ENCODE measurements at regions not wholly inside any gene's neighbourhood (a gene's known extent, or its start where the extent isn't known, plus 50 kb on each side); places are given as distances from the start of the nearest gene placed in this dataset.
"Not testable (repeated sequence)": the region's sequence is repeated elsewhere in the genome, so short reads cannot be mapped to it uniquely, and the experiment has no call there.

DNA sequence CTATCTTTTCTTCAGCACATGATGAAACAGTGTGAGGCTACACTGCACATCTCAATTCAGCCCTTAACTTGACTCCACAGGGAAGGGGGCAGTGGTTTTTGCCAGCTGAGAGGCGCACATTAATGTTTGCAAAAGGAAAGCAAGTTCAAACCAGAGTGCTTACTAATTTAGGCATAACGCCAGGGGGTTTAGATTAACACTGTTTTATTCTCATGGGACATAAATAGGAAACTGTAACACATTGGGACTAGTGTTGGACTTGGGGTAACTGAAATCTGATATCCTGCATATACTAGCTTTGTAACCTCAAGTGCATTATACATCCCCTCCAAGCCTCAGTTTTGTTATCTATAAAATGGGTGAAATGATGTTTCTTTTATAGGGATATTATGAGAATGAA, 821.2 kb upstream of the ID2 start:
- no peak for DNase-seq

DNA sequence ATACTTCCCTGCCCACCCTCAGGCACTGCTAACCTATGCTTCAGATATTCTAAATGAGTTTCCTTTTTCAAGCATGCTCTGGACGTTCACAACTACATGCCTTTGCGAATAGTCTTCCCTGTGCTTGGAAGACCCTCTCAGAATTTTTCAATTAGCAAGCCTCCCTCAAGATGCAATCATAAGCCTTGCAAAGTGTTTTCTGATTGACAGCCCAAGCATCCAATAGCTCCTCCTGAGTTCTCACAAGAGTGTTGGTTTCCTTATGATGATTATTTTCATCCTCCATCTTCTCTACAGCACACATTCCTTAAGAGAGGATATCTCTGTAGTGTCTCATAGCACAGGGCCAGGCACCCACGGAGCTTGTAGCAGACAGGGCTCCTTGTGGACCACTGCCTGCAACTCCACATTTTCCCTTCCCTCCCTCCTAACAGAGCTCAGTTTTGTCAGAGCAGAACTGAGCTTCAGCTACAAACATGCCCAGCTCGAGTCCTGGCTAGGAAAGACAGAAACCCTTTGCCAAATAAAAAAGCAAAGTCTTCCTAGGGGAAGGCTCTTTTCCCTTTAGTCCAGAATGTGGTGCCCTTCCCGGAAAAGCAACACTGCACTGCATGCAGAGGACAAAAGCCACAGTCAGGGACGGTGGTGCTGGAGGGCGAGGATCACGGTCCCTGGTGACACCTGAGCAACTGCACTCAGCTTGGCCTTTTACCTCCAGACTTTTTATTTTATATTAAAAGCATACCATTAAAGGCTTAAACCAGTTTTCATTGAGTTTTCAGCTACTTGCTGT, 819.8 kb upstream of the ID2 start:
- no peak for DNase-seq

DNA sequence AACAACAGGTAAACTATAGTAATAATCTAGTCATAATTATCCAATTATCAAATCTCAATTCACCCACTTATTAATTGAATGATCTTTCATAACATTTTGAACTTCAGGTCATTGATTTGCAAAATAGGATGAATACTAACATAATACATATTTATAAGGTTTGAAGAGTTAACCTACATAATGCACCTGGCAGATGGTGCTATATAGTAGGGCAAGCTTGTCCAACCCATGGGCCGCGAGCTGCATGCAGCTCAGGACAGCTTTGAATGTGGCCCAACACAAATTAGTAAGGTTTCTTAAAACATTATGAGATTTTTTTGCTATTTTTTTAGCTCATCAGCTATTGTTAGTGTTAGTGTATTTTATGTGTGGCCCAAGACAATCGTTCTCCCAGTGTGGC, 815.8 kb upstream of the ID2 start:
- no peak for DNase-seq

DNA sequence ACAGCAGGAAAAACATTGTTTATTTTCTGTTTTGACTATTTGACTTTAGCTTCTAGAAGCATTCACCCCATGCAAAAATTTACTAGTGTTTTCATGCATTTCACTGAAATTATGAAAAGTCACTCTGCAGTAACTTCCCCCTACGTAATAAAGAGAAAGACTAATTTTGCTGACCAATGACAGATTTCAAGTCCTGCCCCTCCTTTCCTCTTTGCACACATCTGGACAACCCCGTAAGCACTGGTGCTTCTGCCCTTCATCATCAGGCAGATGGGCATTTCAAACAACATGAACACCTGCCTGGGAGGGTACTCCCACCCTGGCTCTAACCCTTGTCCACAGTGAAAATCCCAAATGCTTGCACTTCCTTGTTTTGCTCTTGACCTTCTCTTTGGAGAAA, 815.0 kb upstream of the ID2 start:
- DNase-seq: peak in 3 of 4 experiments; percentile 24 to 46 (median 24)

DNA sequence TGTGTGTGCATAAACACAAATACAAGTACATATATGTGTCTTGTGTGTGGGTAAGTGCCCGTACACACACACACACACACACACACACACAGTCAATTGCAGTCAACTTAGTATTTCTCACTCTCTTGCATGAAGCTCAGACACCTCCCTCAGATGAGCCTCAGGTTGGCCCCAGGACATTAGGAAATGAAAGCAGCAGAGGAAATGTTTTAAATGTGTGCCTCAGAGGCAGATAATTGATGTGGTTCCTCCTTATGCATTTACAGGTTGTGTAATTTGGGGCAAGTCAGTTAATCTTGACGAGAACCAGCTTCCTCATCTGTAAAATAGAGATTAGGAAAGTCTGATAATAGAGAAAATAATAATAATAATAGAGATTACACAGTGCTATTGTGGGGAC, 814.0 kb upstream of the ID2 start:
- DNase-seq: peak; percentile 42 to 72 (median 57)

DNA sequence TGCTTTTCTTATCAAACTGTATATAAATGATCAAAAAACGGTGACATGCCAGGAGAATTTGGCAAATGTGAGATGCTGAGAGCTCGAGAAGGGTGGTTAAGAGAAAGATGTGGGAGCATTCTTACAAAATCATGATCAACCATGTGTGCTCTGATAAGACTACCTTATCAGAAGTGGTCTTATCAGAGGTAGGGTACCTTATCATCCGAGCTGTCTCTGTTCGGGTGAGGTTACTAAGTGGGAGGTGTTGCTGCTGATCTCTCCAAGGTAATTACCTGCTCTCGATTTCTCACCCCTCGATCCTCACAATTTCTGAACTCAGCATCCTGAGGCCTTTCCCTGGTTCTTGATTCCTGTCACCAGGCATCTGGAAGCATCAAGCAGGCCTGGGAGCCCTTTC, 813.0 kb upstream of the ID2 start:
- no peak for DNase-seq

DNA sequence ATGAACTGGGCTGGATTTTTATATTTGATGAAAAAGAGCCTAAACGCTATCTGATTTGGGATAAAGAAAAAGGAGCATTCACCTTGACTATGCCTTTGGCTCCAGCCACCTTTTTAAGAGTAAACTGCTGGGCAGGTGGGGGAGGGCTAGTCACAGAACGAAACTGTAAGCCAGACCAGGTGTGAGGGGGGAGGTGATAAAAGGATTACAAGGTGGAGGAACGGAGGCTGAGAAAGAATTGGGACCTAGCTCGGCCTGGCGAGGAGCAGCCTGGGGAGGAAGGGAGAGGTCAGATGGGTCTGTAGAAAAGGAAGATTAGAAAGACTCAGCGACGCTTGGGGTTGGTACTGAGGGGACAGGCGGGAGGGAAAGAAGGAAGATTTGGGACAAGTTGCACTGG, 805.4 kb upstream of the ID2 start:
- DNase-seq: not testable (repeated sequence)

DNA sequence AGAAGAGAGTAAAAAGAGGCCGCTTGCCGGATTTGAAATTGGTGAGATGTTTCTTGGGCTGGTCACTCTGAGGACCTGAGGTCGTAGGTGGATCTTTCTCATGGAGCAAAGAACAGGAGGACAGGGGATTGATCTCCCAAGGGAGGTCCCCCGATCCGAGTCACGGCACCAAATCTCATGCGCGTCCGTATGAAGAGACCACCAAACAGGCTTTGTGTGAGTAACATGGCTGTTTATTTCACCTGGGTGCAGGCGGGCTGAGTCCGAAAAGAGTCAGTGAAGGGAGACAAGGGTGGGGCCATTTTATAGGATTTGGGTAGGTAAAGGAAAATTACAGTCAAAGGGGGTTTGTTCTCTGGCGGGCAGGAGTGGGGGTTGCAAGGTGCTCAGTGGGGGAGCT, 803.6 kb upstream of the ID2 start:
- DNase-seq: not testable (repeated sequence)

DNA sequence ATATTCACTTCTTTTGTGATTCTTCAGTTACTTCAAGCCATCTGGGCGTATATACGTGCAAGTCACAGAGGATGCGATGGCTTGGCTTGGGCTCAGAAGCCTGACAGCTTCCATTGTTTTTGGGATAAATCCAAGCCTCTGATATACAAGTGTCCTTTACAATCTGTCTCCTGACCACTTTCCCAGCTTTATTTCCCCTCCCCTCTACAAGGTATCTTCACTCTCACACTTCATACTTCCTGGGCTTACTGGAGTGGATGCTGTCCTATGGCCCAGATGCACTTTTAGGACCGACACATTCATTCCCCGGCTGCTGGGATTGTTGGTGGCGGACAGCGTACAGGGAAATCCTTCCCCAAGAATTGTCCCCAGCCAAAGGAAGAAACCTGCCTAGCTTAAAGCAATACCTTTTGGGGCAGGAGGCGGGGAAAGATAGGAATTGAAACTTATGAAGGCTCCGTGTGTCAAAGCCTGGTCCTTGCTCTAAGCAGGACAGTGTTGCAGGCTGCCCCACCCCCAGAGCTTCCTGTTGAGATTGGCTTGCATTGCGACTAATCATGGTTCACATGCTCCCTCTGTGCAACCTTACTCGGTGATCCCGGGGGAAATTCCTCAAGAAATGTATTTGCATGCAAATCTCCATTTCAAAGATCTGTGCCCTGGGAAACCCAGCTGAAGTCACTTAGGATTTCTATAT, 802.9 kb upstream of the ID2 start:
- peak in 2 of 4 experiments; percentile 13 to 37 for DNase-seq

DNA sequence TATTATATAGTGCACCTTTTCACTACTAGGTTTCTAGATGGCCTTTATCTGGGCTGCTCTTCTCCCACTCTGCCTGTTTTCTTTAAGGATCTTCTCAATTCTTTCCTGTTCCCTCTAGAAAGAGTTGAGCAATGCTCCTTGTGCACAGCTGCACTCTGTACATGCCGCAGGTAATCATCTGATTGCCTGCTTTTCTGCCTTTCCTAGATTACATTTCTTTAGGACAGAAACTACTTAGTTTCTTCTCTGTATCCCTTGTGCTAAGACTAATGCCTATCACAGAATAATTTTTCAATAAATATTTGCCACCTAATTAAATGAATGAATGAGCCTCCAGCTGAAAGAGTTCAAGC, 802.4 kb upstream of the ID2 start:
- DNase-seq: no peak

DNA sequence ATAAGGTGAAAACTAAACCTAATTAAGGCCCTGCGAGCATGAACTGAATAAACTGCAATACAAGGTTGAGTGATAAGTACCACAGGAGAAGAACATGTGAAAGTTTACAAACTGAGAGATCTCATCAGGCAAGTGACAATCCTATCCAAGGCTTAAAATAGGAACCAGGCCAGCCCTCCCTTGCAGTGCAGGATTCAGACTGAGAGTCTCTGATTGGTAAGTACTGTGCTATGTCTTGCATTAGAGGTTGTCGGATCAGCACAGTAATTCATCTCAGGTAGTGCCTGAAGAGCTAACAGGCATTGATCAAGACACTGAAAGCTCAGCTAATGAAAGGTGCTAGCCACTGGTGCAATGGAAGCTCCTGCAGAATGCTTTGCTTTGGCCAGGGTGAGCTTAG, 801.7 kb upstream of the ID2 start:
- no peak for DNase-seq

DNA sequence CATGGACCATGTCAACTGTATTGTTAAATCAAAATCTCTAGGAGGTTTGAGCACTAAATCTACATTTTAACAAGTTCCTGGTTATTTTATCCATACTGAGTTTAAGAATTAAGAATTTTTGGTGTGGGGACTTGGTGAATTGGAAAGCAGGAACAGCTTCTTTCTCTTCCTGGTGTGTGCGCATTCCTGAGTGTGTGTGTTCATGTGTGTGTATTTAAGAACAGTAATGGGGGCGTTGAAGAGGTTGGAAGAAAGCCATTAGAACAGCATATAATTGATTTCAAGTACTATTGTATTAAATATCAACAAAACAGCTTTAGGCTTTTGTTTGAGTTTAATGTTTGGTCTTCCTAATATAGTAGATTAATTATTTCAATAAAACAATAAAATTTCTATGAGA, 801.3 kb upstream of the ID2 start:
- no peak for DNase-seq

DNA sequence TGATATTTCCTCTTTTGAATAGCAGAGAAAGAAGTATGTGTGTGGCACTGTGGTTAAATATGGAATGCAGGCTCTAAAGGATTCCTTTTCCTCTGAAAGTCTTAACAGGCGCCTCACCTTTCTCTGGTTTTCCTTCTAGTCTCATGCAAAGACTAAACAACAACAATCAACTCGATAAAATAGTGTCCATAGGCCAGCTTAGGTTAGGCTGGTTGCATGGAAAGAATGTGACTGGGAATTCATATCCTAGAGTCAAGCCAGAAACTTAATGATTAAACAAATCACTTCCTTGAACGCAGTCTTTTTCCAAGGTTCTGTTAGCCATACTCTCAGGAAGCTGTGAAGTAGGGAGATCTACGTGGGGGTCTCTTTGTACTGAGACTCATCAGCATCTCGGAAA, 800.8 kb upstream of the ID2 start:
- DNase-seq: no peak

DNA sequence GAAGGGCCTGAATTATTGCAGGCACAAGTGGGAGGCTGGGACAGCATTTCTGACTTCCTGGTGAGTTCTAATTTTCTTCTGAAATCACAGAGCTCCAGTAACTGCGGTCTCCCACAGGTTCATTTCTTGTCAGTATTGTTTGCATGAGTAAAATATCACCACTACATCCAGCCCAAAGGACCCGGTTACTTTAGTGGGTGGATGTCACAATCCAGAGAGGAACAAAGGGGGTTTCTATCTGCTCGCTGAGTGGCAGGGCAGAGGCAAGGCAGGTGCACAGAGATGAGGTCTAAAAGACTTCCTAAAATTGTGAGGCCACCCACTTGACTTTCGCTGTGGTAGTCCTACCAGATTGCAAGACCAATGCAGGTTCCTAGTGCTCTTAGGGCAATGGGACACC, 800.4 kb upstream of the ID2 start:
- peak; percentile 41 to 64 (median 51) for DNase-seq

DNA sequence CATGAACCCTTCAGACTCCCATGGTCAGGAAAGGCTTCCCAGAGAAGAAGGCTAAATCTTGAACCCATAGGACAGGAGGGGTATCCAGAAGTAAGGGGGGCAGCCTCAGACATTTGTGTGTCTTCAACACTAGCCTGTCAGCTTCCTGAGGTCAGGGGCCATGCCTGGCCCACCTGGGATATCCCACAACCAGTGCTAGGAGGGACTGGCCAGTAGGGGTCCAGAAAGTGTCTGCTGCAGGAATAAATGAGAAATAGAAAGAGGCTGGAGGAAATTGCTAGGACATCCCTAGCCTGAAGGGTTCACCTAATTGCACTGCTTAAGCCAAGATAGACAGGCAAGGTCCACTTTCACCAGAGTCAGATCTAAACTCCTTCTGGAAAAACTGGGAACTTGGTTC, 799.6 kb upstream of the ID2 start:
- no peak for DNase-seq

DNA sequence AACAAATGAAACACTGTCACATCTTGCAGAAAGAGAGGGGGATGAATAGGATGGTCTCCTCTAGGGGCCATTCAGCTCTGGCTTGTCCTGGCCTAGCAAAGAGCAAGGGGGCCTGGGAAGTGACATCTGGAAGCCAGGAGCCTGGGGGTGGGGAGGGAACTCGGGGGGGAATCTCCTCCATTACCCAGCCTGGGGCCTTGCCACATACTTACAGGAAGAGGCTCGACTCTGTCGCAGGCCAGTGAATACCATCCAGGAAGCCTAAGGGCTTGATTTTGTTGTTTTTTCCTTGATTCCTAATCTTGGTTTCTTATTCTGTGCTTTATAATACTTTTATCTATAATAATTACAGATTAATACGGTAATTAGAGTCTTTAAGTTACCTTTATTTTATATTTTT, 797.5 kb upstream of the ID2 start:
- no peak for DNase-seq

DNA sequence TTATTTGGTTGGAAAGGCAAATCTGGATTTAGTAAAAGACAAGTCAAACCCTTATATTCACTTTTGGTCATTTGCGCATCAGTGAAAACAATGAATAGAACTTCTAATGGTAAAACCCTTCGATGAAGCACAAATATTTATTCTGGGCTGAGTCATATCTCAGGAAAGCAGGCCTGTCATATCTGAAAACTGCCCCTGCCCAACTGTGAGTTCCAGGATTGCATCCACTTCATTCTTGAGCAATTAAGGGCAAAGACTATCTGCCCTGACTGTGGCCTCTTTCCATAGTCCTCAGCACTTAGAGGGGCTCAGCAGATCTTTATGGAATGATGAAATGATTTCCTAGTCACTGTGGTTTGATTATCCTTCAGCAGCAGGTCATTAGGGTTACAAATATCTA, 795.2 kb upstream of the ID2 start:
- DNase-seq: no peak

DNA sequence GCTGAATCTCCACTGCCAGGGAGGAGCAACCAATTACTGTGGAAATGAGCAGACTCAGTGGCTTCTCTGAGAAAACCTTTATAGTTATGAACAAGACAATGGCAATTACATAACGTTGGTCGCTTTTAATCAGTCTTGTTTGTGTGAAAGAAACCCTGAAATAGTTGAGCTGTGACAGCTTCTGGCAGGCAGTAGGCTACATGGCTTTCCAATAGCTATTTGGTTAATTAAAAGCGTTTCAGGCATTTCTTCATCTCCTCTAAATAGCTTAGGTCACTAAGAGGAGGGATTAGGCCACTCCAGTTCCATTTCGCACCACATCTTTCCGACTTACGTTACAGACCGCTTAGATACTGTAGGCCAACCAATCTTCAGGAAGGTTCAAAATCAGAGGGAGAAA, 794.4 kb upstream of the ID2 start:
- DNase-seq: no peak

DNA sequence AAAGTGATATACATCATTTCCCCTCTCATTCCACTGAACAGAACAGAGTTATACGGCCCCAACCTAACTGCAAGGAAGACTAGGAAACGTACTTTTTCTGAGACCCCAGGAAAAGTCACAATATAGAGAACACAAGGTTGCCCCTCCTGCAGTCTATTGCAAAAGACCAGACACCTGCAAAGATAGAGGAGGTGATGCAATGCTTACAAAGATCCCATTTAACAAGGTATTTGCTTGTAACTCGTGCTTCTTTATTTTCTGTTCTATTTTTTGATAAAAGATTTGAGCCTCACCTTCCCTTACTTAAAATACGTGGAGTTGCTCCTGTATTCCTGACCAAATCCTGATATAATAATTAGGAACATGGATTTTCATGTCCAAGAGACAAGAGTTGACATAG, 793.0 kb upstream of the ID2 start:
- DNase-seq: no peak

DNA sequence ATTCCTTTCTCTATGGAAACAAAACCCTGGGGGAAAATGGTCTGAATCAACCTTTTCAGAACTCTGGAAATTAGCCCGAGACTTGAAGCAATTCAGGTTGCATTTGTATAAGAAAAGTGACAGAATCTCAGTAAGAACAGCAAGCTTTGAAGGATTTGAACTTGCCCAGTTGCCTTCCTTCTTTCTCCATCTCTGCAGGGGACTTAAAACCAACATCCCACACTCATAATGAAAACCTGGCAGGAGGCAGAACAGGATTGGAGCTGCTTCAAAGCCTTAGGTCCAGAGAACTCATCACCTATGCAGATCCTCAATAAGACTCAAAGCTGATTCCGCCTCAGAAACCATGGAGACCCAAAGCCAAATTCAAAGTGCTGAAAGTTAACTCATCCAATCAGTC, 790.5 kb upstream of the ID2 start:
- no peak for DNase-seq

DNA sequence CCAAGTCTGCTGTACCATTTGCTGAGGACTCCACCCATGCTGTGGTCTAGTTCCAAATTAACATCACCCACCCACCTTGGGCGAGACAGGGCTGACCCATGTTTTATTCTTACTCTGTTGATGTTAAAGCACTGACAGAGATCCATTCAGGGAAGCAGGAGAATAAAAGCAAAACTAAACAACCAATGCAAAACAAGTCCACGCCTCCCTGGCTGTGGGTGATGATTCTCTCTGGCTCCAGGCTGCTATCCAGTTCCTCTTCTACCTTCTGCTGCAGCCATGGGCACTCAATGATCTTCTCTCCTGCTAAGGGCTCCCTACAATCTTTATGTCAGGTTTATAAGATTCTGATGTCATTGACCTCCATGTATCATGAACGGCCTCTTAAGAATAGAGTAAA, 786.6 kb upstream of the ID2 start:
- DNase-seq: peak; percentile 26 to 56 (median 42)

DNA sequence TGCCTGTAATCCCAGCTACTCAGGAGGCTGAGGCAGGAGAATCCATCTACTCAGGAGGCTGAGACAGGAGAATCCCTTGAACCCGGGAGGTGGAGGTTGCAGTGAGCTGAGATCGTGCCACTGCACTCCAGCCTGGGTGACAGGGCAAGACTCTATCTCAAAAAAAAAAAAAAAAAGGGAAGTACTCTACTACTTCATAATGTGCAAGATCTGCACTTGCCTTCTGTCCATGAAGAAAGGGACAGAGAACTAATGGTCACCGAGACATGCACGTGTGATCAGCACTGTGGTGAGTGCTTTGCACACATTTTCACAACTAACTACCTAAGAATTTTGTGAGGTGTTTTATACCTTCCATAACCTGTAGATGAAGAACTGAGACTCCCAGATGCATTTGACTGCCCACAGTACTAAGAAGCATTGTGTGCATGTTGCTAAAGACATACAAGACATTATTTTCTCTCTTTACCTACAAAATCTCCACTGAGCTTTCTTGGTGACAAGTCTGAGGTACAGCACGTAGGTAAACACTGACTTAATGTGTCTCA, 784.8 kb upstream of the ID2 start:
- DNase-seq: peak; percentile 26 to 69 (median 46)

DNA sequence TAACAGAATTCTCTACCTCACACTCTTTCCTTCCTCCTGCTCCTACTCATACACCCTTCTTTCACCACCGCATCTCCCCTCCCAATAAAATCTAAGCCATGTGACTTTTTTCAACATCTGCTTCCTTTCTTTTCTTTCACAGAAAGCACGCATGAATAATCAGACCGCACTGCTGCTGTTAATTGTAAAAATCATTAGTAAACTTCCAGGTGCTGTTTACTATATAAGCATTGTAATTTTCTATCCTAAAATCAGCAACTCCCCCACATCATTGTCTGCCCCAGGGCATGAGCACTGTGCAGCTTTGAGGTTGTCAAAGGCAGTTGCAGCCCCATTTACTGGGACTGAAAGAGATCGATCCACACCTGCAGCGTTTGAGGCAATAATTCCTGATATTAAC, 782.6 kb upstream of the ID2 start:
- no peak for DNase-seq

DNA sequence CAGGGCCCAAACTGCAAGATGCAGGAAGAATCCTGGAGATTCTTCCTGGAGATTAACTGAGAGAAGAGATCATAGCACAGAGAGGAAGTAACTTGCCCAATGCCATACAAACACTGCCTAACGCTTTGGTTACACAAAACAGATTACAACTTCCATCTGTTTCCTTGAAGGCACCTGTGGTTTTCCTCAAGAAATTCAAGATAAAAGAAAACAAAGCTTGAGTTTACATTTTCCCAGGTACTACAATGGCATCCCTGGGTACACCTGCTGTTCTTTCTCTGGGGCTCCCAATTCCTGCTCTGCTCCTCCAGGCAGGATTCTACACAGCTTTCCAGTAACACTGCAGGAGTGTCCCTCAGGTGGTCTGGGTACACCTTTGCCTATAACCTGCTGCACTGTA, 781.9 kb upstream of the ID2 start:
- DNase-seq: peak in 2 of 4 experiments; percentile 25 to 36

Measured in suppressor macrophage (primary cell).